BLaER1 treated with 17β-estradiol and CSF1 and Interleukin-3, amounts not matched to agents 10 nM and 100 nM (cell line): ENCODE measurements at regions not wholly inside any gene's neighbourhood (a gene's known extent, or its start where the extent isn't known, plus 50 kb on each side); places are given as distances from the start of the nearest gene placed in this dataset.

Experiments
- H3K27ac ChIP-seq, 11 experiments: shearing (Covaris generic); formaldehyde crosslinking; 2 replicates each; pipeline ENCODE4 v1.8.1; 2022
- H3K27me3 ChIP-seq, 11 experiments: shearing (Covaris generic); formaldehyde crosslinking; 2 replicates each; pipeline ENCODE4 v1.8.1; 2022
- H3K36me3 ChIP-seq, 11 experiments: shearing (Covaris generic); formaldehyde crosslinking; 2 replicates each; pipeline ENCODE4 v1.8.1; 2022
- H3K4me1 ChIP-seq, 10 experiments: shearing (Covaris generic); formaldehyde crosslinking; 2 replicates each; pipeline ENCODE4 v1.8.1; 2022
- H3K4me2 ChIP-seq, 11 experiments: shearing (Covaris generic); formaldehyde crosslinking; 2 replicates each; pipeline ENCODE4 v1.8.1; 2022
- H3K4me3 ChIP-seq, 10 experiments: shearing (Covaris generic); formaldehyde crosslinking; 2 replicates each; pipeline ENCODE4 v1.8.1; 2022
- H3K9ac ChIP-seq, 11 experiments: shearing (Covaris generic); formaldehyde crosslinking; 2 replicates each; pipeline ENCODE4 v1.8.1; 2022
- H3K9me3 ChIP-seq, 11 experiments: shearing (Covaris generic); formaldehyde crosslinking; replicated peaks in 1 of 11; 2 replicates each; pipeline ENCODE4 v1.8.1; 2022
- H4K20me1 ChIP-seq, 11 experiments: shearing (Covaris generic); formaldehyde crosslinking; 2 replicates each; pipeline ENCODE4 v1.8.1; 2022
- Cebpa-rat ChIP-seq, 11 experiments: shearing (Covaris generic); IDR thresholded peaks; 2 replicates each; pipeline ENCODE4 v1.8.1; 2022

- no peak overlapping the region for H3K27ac ChIP-seq
- no peak overlapping the region for H3K4me2 ChIP-seq
- H4K20me1 ChIP-seq, result no peaks in the 10 kb centered on the region
- H3K9ac ChIP-seq, result no peak overlapping the region
- H3K4me3 ChIP-seq, result no peak overlapping the region
- no peak for TF ChIP-seq Cebpa-rat (IDR thresholded peaks at IDR 0.05)
- H3K9me3 ChIP-seq, result peaks cover 19 to 27% (median 21%) of the 10 kb centered on the region in 11 experiments
- no peaks in the 10 kb centered on the region for H3K36me3 ChIP-seq
- no peaks in the 10 kb centered on the region; a peak in 2 of 20 replicates for H3K4me1 ChIP-seq
- no peaks in the 10 kb centered on the region for H3K27me3 ChIP-seq
Observed at GRCh38 chr4:136922066-136922465, 610.2 kb downstream of the PCDH18 start.

DNA sequence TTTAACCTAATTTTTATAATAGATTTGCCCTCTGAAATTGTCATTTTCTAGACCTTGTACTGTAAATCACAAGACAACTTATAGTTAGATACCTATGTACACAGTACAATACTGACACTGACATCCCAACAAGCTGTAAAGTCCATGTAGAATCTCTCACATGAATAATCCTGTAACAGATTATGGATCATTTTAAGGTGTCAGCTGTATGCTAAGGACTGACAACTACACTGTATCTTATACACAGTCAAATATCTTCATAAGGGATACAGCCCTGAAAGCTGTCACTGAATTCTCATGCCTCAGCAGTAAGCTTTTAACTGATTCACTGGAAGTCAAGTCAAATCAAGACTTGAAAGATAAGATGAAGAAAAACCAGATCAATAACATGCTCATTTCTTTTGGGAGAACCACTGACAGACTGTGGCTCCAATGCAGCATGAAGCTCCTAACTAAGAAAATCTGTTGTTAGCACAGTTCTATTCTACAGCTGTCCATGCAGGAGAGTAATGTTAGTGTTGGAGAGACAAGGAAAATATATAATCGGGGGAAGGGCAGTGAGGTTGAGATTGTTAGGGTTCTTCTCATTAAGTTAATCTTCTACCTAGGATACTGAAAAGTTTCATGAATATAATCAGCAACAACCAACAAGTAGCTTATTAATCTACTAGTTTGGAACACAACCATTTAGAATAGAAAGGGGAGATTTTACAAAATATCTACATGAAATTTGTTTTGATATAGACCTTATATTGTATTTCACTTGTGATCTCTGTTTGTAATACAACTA is 612.0 kb downstream of the PCDH18 start:
- TF ChIP-seq Cebpa-rat (IDR thresholded peaks at IDR 0.05), result no peak

GRCh38 chr4:136918772-136919171 is 613.5 kb downstream of the PCDH18 start:
- Histone ChIP-seq H3K9ac (no peak overlapping the region), H3K36me3 (no peaks in the 10 kb centered on the region), H3K4me1 (no peaks in the 10 kb centered on the region; a peak in 2 of 20 replicates), H3K4me2 (no peak overlapping the region), H3K9me3 (peaks cover 20 to 28% (median 24%) of the 10 kb centered on the region in 11 experiments), H3K4me3 (no peak overlapping the region), H3K27ac (no peak overlapping the region), H4K20me1 (no peaks in the 10 kb centered on the region), H3K27me3 (no peaks in the 10 kb centered on the region)
- TF ChIP-seq Cebpa-rat (IDR thresholded peaks at IDR 0.05), result no peak

More for the DNA sequence above, 612.0 kb downstream of the PCDH18 start:
- H3K27ac ChIP-seq, result no peak overlapping the region
- no peaks in the 10 kb centered on the region for H3K27me3 ChIP-seq
- H3K4me3 ChIP-seq, result no peak overlapping the region
- H3K9ac ChIP-seq, result no peak overlapping the region
- H3K36me3 ChIP-seq, result no peaks in the 10 kb centered on the region
- peaks cover 20 to 28% (median 24%) of the 10 kb centered on the region in 11 experiments for H3K9me3 ChIP-seq
- H4K20me1 ChIP-seq, result no peaks in the 10 kb centered on the region
- H3K4me2 ChIP-seq, result no peak overlapping the region
- no peaks in the 10 kb centered on the region; a peak in 2 of 20 replicates for H3K4me1 ChIP-seq

GRCh38 chr4:136917312-136918110 is 614.8 kb downstream of the PCDH18 start:
- Histone ChIP-seq H3K9ac (no peak overlapping the region), H3K27me3 (no peaks in the 10 kb centered on the region), H3K27ac (no peak overlapping the region), H3K4me2 (no peak overlapping the region), H3K9me3 (peaks cover 20 to 28% (median 24%) of the 10 kb centered on the region in 11 experiments), H3K4me1 (no peaks in the 10 kb centered on the region; a peak in 2 of 20 replicates), H3K4me3 (no peak overlapping the region), H4K20me1 (no peaks in the 10 kb centered on the region), H3K36me3 (no peaks in the 10 kb centered on the region)
- TF ChIP-seq Cebpa-rat (IDR thresholded peaks at IDR 0.05), result no peak

GRCh38 chr4:136909626-136910025 is 622.7 kb downstream of the PCDH18 start:
- no peaks in the 10 kb centered on the region for H4K20me1 ChIP-seq
- no peak for TF ChIP-seq Cebpa-rat (IDR thresholded peaks at IDR 0.05)
- H3K9ac ChIP-seq, result no peak overlapping the region
- H3K4me2 ChIP-seq, result no peak overlapping the region
- H3K27me3 ChIP-seq, result no peaks in the 10 kb centered on the region
- H3K4me1 ChIP-seq, result peaks cover 0 to 20% (median 0%) of the 10 kb centered on the region in 10 experiments; a peak in 6 of 20 replicates
- H3K4me3 ChIP-seq, result no peak overlapping the region
- H3K9me3 ChIP-seq, result no peaks in the 10 kb centered on the region
- H3K27ac ChIP-seq, result no peak overlapping the region
- H3K36me3 ChIP-seq, result no peaks in the 10 kb centered on the region

GRCh38 chr4:136908122-136908521 is 624.2 kb downstream of the PCDH18 start:
- H3K4me3 ChIP-seq, result no peak overlapping the region
- H3K9ac ChIP-seq, result no peak overlapping the region
- H3K36me3 ChIP-seq, result no peaks in the 10 kb centered on the region
- H4K20me1 ChIP-seq, result no peaks in the 10 kb centered on the region
- H3K27me3 ChIP-seq, result no peaks in the 10 kb centered on the region
- peaks cover 0 to 22% (median 0%) of the 10 kb centered on the region in 10 experiments; a peak in 6 of 20 replicates for H3K4me1 ChIP-seq
- H3K4me2 ChIP-seq, result no peak overlapping the region
- H3K9me3 ChIP-seq, result no peaks in the 10 kb centered on the region
- TF ChIP-seq Cebpa-rat (IDR thresholded peaks at IDR 0.05), result no peak
- no peak overlapping the region for H3K27ac ChIP-seq

DNA sequence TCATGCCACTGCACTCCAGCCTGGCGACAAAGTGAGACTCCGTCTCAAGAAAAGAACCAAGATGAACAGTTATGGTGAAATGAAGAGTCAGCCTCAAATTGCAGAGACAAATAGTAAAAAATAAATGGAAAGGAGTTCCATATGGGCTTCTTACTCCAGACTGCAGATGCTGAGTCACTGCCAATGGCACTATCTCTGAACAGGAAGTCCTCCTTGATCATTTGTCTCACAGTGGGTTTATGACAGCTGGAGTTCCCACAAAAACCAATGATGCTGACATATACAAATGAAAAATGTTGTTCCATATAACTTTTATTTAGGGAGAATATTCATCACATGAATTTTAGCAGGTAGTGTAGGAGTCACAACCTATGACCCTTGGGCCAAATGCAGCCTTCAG is 631.6 kb downstream of the PCDH18 start:
- Histone ChIP-seq H3K4me2 (peak overlapping the region in 2 of 11 experiments; percentile 22 to 31; a peak in 4 of 22 replicates), H3K4me3 (no peak overlapping the region), H3K27me3 (no peaks in the 10 kb centered on the region), H3K4me1 (peaks cover 0 to 24% (median 0%) of the 10 kb centered on the region in 10 experiments; a peak in 6 of 20 replicates), H3K36me3 (no peaks in the 10 kb centered on the region), H3K9ac (no peak overlapping the region), H4K20me1 (no peaks in the 10 kb centered on the region), H3K27ac (0 out of 22 replicates have a peak overlapping the region, but pooled peaks of 1 of the 11 experiments have one; percentile 1), H3K9me3 (no peaks in the 10 kb centered on the region)
- TF ChIP-seq Cebpa-rat (IDR thresholded peaks at IDR 0.05), result no peak

- Histone ChIP-seq H3K4me3 (no peak overlapping the region), H4K20me1 (no peaks in the 10 kb centered on the region), H3K4me2 (no peak overlapping the region), H3K9me3 (no peaks in the 10 kb centered on the region), H3K36me3 (no peaks in the 10 kb centered on the region), H3K4me1 (peaks cover 0 to 24% (median 0%) of the 10 kb centered on the region in 10 experiments; a peak in 6 of 20 replicates), H3K9ac (no peak overlapping the region), H3K27me3 (no peaks in the 10 kb centered on the region), H3K27ac (no peak overlapping the region)
- TF ChIP-seq Cebpa-rat (IDR thresholded peaks at IDR 0.05), result no peak
Observed at GRCh38 chr4:136898590-136899248, 633.6 kb downstream of the PCDH18 start.

GRCh38 chr4:136893573-136893972 is 638.7 kb downstream of the PCDH18 start:
- peaks cover 0 to 10% (median 0%) of the 10 kb centered on the region in 10 experiments; a peak in 1 of 20 replicates for H3K4me1 ChIP-seq
- H3K27ac ChIP-seq, result peak overlapping the region in 1 of 11 experiments; percentile 18; a peak in 1 of 22 replicates
- no peaks in the 10 kb centered on the region for H3K9me3 ChIP-seq
- H3K27me3 ChIP-seq, result no peaks in the 10 kb centered on the region
- peak overlapping the region in 2 of 11 experiments; percentile 16 to 38; a peak in 2 of 22 replicates for H3K4me2 ChIP-seq
- H4K20me1 ChIP-seq, result no peaks in the 10 kb centered on the region
- H3K9ac ChIP-seq, result no peak overlapping the region
- no peak for TF ChIP-seq Cebpa-rat (IDR thresholded peaks at IDR 0.05)
- no peaks in the 10 kb centered on the region for H3K36me3 ChIP-seq
- H3K4me3 ChIP-seq, result no peak overlapping the region
